Chondrocyte (in vitro differentiated cells): ENCODE measurements at regions not wholly inside any gene's neighbourhood (a gene's known extent, or its start where the extent isn't known, plus 50 kb on each side); places are given as distances from the start of the nearest gene placed in this dataset.

ENCODE experiments used
- DNase-seq: peaks from one replicate; pipeline ENCODE4 v3.0.0; 2021; ENCODE audit warnings: mixed read lengths, low spot score
- H3K27ac Mint-ChIP-seq: one replicate; pipeline ENCODE4 v1.8.0; 2021; ENCODE audit warnings: mild to moderate bottlenecking, moderate library complexity, mixed read lengths; ENCODE audit not compliant: unreplicated experiment
- H3K27me3 Mint-ChIP-seq: 2 replicates; pipeline ENCODE4 v1.8.0; 2021; ENCODE audit warnings: low read depth, mixed read lengths
- H3K36me3 Mint-ChIP-seq: 2 replicates; pipeline ENCODE4 v1.8.0; 2021; ENCODE audit warnings: low read depth, mixed read lengths
- H3K4me1 Mint-ChIP-seq: 2 replicates; pipeline ENCODE4 v1.8.0; 2021; ENCODE audit warnings: low read depth, mild to moderate bottlenecking, mixed read lengths
- H3K4me3 Mint-ChIP-seq: one replicate; pipeline ENCODE4 v1.8.0; 2021; ENCODE audit warnings: mild to moderate bottlenecking, moderate library complexity, mixed read lengths; ENCODE audit not compliant: unreplicated experiment
- H3K9me3 Mint-ChIP-seq: 2 replicates; pipeline ENCODE4 v1.8.0; 2021; ENCODE audit warnings: low read depth, mixed read lengths
- TF ChIP-seq, protein P1 (sequence below): fragments of 200-600 bp; sonication (generic); IDR thresholded peaks from 2 replicates; pipeline ENCODE4 v1.5.0; 2021; ENCODE audit warnings: antibody characterized with exemption, mild to moderate bottlenecking, moderate library complexity

DNA sequence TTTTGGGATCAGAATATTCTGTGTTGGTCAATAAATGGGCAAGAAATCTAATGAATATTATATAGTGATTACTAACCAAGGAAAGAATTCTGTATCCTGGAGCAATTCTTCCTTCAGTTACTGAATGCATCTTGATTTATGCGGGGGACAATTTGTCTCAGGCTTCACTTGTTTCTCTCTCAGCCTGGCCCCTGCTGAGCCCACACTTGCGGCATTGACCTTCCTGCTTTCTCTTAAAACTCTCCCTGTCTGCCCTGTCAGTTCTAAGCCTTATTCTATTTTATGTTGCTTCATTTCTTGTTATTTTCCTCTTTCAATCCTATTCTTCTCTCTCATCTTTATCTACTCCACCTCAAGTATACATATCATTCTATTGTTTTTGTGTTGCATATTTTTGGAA is 122.1 kb upstream of the TPK1 start:
- H3K27ac Mint-ChIP-seq: no peak overlapping the region
- H3K4me3 Mint-ChIP-seq: no peak overlapping the region
- no peaks in the 10 kb centered on the region for H3K4me1 Mint-ChIP-seq
- H3K9me3 Mint-ChIP-seq: peaks cover 2% of the 10 kb centered on the region
- H3K36me3 Mint-ChIP-seq: no peaks in the 10 kb centered on the region
- no peak for DNase-seq
- TF ChIP-seq, protein P1, sequence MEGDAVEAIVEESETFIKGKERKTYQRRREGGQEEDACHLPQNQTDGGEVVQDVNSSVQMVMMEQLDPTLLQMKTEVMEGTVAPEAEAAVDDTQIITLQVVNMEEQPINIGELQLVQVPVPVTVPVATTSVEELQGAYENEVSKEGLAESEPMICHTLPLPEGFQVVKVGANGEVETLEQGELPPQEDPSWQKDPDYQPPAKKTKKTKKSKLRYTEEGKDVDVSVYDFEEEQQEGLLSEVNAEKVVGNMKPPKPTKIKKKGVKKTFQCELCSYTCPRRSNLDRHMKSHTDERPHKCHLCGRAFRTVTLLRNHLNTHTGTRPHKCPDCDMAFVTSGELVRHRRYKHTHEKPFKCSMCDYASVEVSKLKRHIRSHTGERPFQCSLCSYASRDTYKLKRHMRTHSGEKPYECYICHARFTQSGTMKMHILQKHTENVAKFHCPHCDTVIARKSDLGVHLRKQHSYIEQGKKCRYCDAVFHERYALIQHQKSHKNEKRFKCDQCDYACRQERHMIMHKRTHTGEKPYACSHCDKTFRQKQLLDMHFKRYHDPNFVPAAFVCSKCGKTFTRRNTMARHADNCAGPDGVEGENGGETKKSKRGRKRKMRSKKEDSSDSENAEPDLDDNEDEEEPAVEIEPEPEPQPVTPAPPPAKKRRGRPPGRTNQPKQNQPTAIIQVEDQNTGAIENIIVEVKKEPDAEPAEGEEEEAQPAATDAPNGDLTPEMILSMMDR: no peak
- no peaks in the 10 kb centered on the region for H3K27me3 Mint-ChIP-seq

DNA sequence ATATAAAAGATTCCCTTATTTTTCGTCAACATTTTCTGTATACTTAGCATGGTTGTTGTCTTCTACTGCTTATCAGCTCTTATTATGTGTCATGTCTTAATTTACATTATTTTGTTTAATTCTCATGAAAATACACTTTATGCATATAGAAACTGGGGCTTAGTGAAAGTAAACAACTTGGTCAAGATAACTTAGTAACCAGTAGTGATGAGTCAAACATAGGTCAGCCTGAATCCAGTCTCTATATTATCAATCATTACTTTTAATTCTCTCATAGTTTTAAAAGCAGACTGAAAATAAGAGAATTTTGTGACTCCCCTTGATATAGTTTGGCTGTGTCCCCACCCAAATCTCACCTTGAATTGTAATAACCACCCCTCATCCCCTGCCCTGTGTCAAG is 119.6 kb upstream of the TPK1 start:
- no peaks in the 10 kb centered on the region for H3K27me3 Mint-ChIP-seq
- no peak for DNase-seq
- H3K27ac Mint-ChIP-seq: no peak overlapping the region
- H3K4me3 Mint-ChIP-seq: no peak overlapping the region
- peaks cover 2% of the 10 kb centered on the region for H3K9me3 Mint-ChIP-seq
- no peaks in the 10 kb centered on the region for H3K4me1 Mint-ChIP-seq
- TF ChIP-seq, protein P1: no peak
- H3K36me3 Mint-ChIP-seq: no peaks in the 10 kb centered on the region

GRCh38 chr7:144941127-144941526 is 105.3 kb upstream of the TPK1 start:
- TF ChIP-seq, protein P1: no peak
- no peak for DNase-seq
- Mint-ChIP-seq H3K9me3 (peaks cover 4% of the 10 kb centered on the region), H3K4me3 (no peak overlapping the region), H3K4me1 (no peaks in the 10 kb centered on the region), H3K27ac (no peak overlapping the region), H3K27me3 (peaks cover 3% of the 10 kb centered on the region), H3K36me3 (no peaks in the 10 kb centered on the region)

- no peak for DNase-seq
- H3K27me3 Mint-ChIP-seq: peaks cover 3% of the 10 kb centered on the region
These were observed 101.3 kb upstream of the TPK1 start for GRCh38 chr7:144937199-144937598.

GRCh38 chr7:144936314-144936713 is 100.5 kb upstream of the TPK1 start:
- Mint-ChIP-seq H3K9me3 (peaks cover 10% of the 10 kb centered on the region), H3K4me1 (no peaks in the 10 kb centered on the region), H3K27ac (no peak overlapping the region), H3K27me3 (peaks cover 3% of the 10 kb centered on the region), H3K36me3 (no peaks in the 10 kb centered on the region), H3K4me3 (no peak overlapping the region)
- no peak for DNase-seq
- TF ChIP-seq, protein P1: no peak

More at GRCh38 chr7:144937199-144937598, 101.3 kb upstream of the TPK1 start:
- TF ChIP-seq, protein P1: no peak
- Mint-ChIP-seq H3K27ac (no peak overlapping the region), H3K4me1 (no peaks in the 10 kb centered on the region), H3K9me3 (peaks cover 10% of the 10 kb centered on the region), H3K4me3 (no peak overlapping the region), H3K36me3 (no peaks in the 10 kb centered on the region)
